DND-41 (cell line): ENCODE measurements at regions not wholly inside any gene's neighbourhood (a gene's known extent, or its start where the extent isn't known, plus 50 kb on each side); places are given as distances from the start of the nearest gene placed in this dataset.

Experiments used
- ATAC-seq: fragments of 200-7000 bp; cut with Tn5 transposase; 3 replicates; pipeline ENCODE4 v1.9.1; 2021; ENCODE audit warnings: low read depth; ENCODE audit not compliant: insufficient read depth
- DNase-seq: peaks from one replicate; pipeline ENCODE4 v3.0.0-alpha.2; 2020
- H2AFZ ChIP-seq: 2 replicates; pipeline ENCODE4 v1.6.0; 2012; ENCODE audit warnings: low read depth, low read length
- H3K27ac ChIP-seq: 2 replicates; pipeline ENCODE4 v1.5.1; 2012; ENCODE audit warnings: low read length, inconsistent platforms
- H3K27me3 ChIP-seq: fragments of 200-600 bp; sonication (generic); 2 replicates; pipeline ENCODE4 v1.6.0; 2012; ENCODE audit warnings: low read length, mild to moderate bottlenecking, inconsistent platforms; ENCODE audit not compliant: insufficient read depth, poor library complexity
- H3K36me3 ChIP-seq: 2 replicates; pipeline ENCODE4 v1.5.1; 2012; ENCODE audit warnings: low read length, inconsistent platforms; ENCODE audit not compliant: insufficient read depth
- H3K4me1 ChIP-seq: 2 replicates; pipeline ENCODE4 v1.5.1; 2012; ENCODE audit warnings: mild to moderate bottlenecking, low read length; ENCODE audit not compliant: insufficient read depth
- H3K4me2 ChIP-seq: 2 replicates; pipeline ENCODE4 v1.6.0; 2012; ENCODE audit warnings: mild to moderate bottlenecking, moderate library complexity, low read length, inconsistent platforms; ENCODE audit not compliant: insufficient read depth
- H3K4me3 ChIP-seq, 2 experiments: fragments of 200-600 bp in 1 of 2; shearing (Covaris generic) in 1 of 2; 2 replicates each; pipeline ENCODE4 v1.5.1; 2012 to 2016; ENCODE audit warnings: inconsistent platforms in 2 of 2, low read length in 2 of 2, mild to moderate bottlenecking in 2 of 2, low read depth in 1 of 2, moderate library complexity in 1 of 2
- H3K79me2 ChIP-seq: 2 replicates; pipeline ENCODE4 v1.6.0; 2012; ENCODE audit warnings: low read length, inconsistent platforms; ENCODE audit not compliant: insufficient read depth
- H3K9ac ChIP-seq: 2 replicates; pipeline ENCODE4 v1.6.0; 2012; ENCODE audit warnings: low read depth, mild to moderate bottlenecking, inconsistent platforms, low read length, moderate library complexity
- H3K9me3 ChIP-seq: 2 replicates; pipeline ENCODE4 v1.5.1; 2012; ENCODE audit warnings: low read length, moderate library complexity, mild to moderate bottlenecking, inconsistent platforms; ENCODE audit not compliant: insufficient read depth, severe bottlenecking
- H4K20me1 ChIP-seq: 2 replicates; pipeline ENCODE4 v1.6.0; 2012; ENCODE audit warnings: low read length; ENCODE audit not compliant: insufficient read depth
- CTCF ChIP-seq: IDR thresholded peaks from 2 replicates; pipeline ENCODE4 v1.5.1; 2012; ENCODE audit warnings: borderline replicate concordance, low read length, moderate library complexity, mild to moderate bottlenecking; ENCODE audit not compliant: poor library complexity, severe bottlenecking; ENCODE audit errors: extremely low read depth
- EZH2 ChIP-seq: IDR thresholded peaks from 3 replicates; pipeline ENCODE4 v1.6.1; 2012; ENCODE audit warnings: borderline replicate concordance, low read depth, mild to moderate bottlenecking, moderate library complexity, low read length, inconsistent platforms; ENCODE audit not compliant: severe bottlenecking

DNA sequence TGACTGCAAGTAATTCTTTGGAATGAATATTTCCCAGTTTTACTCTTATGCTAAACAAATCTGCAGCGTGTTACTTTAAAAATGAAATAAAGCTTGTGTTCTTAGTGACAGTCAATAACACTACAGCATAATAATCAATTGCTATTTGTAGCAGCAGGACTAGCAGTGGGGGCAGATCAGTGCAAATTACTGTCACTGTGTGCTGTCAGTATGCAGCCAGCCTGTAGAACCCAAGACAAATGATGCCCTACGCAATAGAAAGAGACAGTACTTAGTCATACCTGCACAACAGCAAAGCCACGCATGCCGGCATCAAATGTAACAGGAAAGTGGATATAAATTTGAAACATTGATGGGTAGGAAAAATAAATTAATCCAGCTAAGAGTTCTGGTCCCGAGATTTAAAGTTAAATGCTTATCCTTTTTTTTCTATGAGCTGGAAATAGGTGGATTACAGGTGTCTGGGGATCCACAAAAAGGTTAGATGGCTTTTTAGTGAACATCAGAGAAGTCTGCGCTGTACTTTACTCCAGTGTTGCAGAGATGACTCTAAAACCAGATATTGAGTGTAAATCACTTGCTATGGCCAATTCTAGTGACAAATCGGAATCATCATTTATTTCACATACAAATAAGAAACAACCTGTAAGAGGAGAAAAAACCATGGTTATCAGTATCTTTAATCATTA is 812.4 kb upstream of the ZEB2 start:
- no peak for ATAC-seq
- no peak for DNase-seq
- Histone ChIP-seq H4K20me1 (no peaks in the 10 kb centered on the region), H3K27me3 (no peaks in the 10 kb centered on the region), H3K27ac (no peak overlapping the region), H3K4me1 (no peaks in the 10 kb centered on the region), H3K36me3 (no peaks in the 10 kb centered on the region), H3K9me3 (no peaks in the 10 kb centered on the region), H3K9ac (no peak overlapping the region), H3K4me3 (no peak overlapping the region), H2AFZ (no peak overlapping the region), H3K4me2 (no peak overlapping the region), H3K79me2 (no peaks in the 10 kb centered on the region)
- TF ChIP-seq EZH2 (no peak), CTCF (no peak)

GRCh38 chr2:145329971-145330370 is 810.1 kb upstream of the ZEB2 start:
- H3K27ac ChIP-seq, result no peak overlapping the region
- H4K20me1 ChIP-seq, result no peaks in the 10 kb centered on the region
- no peak for TF ChIP-seq CTCF
- TF ChIP-seq EZH2, result no peak
- ATAC-seq (no peak), DNase-seq (no peak)
- no peak overlapping the region for H3K4me3 ChIP-seq
- no peaks in the 10 kb centered on the region for H3K27me3 ChIP-seq
- no peaks in the 10 kb centered on the region for H3K9me3 ChIP-seq
- H3K4me1 ChIP-seq, result peaks cover 14% of the 10 kb centered on the region
- no peak overlapping the region for H2AFZ ChIP-seq
- H3K4me2 ChIP-seq, result no peak overlapping the region
- H3K79me2 ChIP-seq, result no peaks in the 10 kb centered on the region
- no peak overlapping the region for H3K9ac ChIP-seq
- H3K36me3 ChIP-seq, result no peaks in the 10 kb centered on the region

GRCh38 chr2:145325485-145325884 is 805.6 kb upstream of the ZEB2 start:
- no peak overlapping the region for H2AFZ ChIP-seq
- no peak for DNase-seq
- H3K4me2 ChIP-seq, result no peak overlapping the region
- ATAC-seq, result no peak
- no peak overlapping the region for H3K9ac ChIP-seq
- peaks cover 42% of the 10 kb centered on the region for H3K4me1 ChIP-seq
- no peak overlapping the region for H3K27ac ChIP-seq
- TF ChIP-seq EZH2 (no peak), CTCF (no peak)
- no peaks in the 10 kb centered on the region for H3K79me2 ChIP-seq
- H4K20me1 ChIP-seq, result no peaks in the 10 kb centered on the region
- H3K4me3 ChIP-seq, result no peak overlapping the region
- H3K9me3 ChIP-seq, result no peaks in the 10 kb centered on the region
- H3K27me3 ChIP-seq, result no peaks in the 10 kb centered on the region
- no peaks in the 10 kb centered on the region for H3K36me3 ChIP-seq
